Mesendoderm (in vitro differentiated cells): ENCODE measurements at regions not wholly inside any gene's neighbourhood (a gene's known extent, or its start where the extent isn't known, plus 50 kb on each side); places are given as distances from the start of the nearest gene placed in this dataset.

Source experiments
- DNase-seq: peaks from one replicate; pipeline ENCODE4 v3.0.0; 2013
- H2AK5ac ChIP-seq: 2 replicates; pipeline ENCODE4 v1.6.1; 2013; ENCODE audit warnings: low read length, inconsistent platforms
- H2BK120ac ChIP-seq: 2 replicates; pipeline ENCODE4 v1.6.1; 2013; ENCODE audit warnings: low read depth, mild to moderate bottlenecking, low read length, moderate library complexity, mixed read lengths
- H2BK15ac ChIP-seq: replicated peaks from 2 replicates; pipeline ENCODE4 v1.6.1; 2013; ENCODE audit warnings: low read depth, mild to moderate bottlenecking, moderate library complexity
- H2BK5ac ChIP-seq: 2 replicates; pipeline ENCODE4 v1.6.1; 2013; ENCODE audit warnings: low read length, inconsistent platforms
- H3K18ac ChIP-seq: 2 replicates; pipeline ENCODE4 v1.6.1; 2013; ENCODE audit warnings: mild to moderate bottlenecking, low read length, mixed read lengths
- H3K23ac ChIP-seq: one replicate; pipeline ENCODE4 v1.6.1; 2013; ENCODE audit warnings: low read length
- H3K27ac ChIP-seq: 2 replicates; pipeline ENCODE4 v1.5.1; 2013; ENCODE audit warnings: low read depth, mild to moderate bottlenecking, inconsistent platforms, low read length, moderate library complexity
- H3K27me3 ChIP-seq: 2 replicates; pipeline ENCODE4 v1.6.1; 2013; ENCODE audit warnings: low read length, control low read depth, mild to moderate bottlenecking, inconsistent platforms; ENCODE audit not compliant: insufficient read depth, poor library complexity
- H3K36me3 ChIP-seq: 2 replicates; pipeline ENCODE4 v1.6.1; 2013; ENCODE audit warnings: low read length, inconsistent platforms; ENCODE audit not compliant: control insufficient read depth, insufficient read depth
- H3K4ac ChIP-seq: one replicate; pipeline ENCODE4 v1.6.1; 2013; ENCODE audit warnings: low read depth, mild to moderate bottlenecking, low read length, moderate library complexity
- H3K4me1 ChIP-seq: 2 replicates; pipeline ENCODE4 v1.6.1; 2013; ENCODE audit warnings: low read depth, low read length, inconsistent platforms; ENCODE audit not compliant: control insufficient read depth
- H3K4me2 ChIP-seq: 2 replicates; pipeline ENCODE4 v1.6.1; 2013; ENCODE audit warnings: low read length
- H3K4me3 ChIP-seq: 2 replicates; pipeline ENCODE4 v1.5.1; 2013; ENCODE audit warnings: mild to moderate bottlenecking, low read length
- H3K56ac ChIP-seq: one replicate; pipeline ENCODE4 v1.6.1; 2013; ENCODE audit warnings: low read length
- H3K79me1 ChIP-seq: 2 replicates; pipeline ENCODE4 v1.6.1; 2013; ENCODE audit warnings: low read length, inconsistent platforms
- H3K79me2 ChIP-seq: 2 replicates; pipeline ENCODE4 v1.6.1; 2013; ENCODE audit warnings: mild to moderate bottlenecking, low read length; ENCODE audit not compliant: control insufficient read depth, insufficient read depth
- H3K9ac ChIP-seq: 2 replicates; pipeline ENCODE4 v1.6.1; 2013; ENCODE audit warnings: low read length, inconsistent platforms
- H4K5ac ChIP-seq: one replicate; pipeline ENCODE4 v1.6.1; 2013; ENCODE audit warnings: low read length
- H4K8ac ChIP-seq: one replicate; pipeline ENCODE4 v1.6.1; 2013; ENCODE audit warnings: low read depth, mild to moderate bottlenecking, control low read depth, low read length, moderate library complexity
- WGBS: extraction: QIAGEN DNeasy Blood & Tissue Kit; methylation state at CpG from one replicate; pipeline ENCODE4 v1.1.7; 2013; ENCODE audit warnings: low lambda C conversion rate, missing lambda C conversion rate; ENCODE audit not compliant: insufficient coverage; ENCODE audit errors: extremely low coverage; 5-methylcytosine and 5-hydroxymethylcytosine counted together

- no peak overlapping the region for H3K56ac ChIP-seq
- DNase-seq, result no peak
- no peak overlapping the region for H4K5ac ChIP-seq
- no peaks in the 10 kb centered on the region for H3K4me1 ChIP-seq
- no peaks in the 10 kb centered on the region for H3K36me3 ChIP-seq
- no peak overlapping the region for H3K4me2 ChIP-seq
- H3K79me2 ChIP-seq, result no peaks in the 10 kb centered on the region
- no peak overlapping the region for H3K4ac ChIP-seq
- no peak overlapping the region for H4K8ac ChIP-seq
- H2BK120ac ChIP-seq, result no peak overlapping the region
- H3K27ac ChIP-seq, result no peak overlapping the region
- no peak overlapping the region for H3K23ac ChIP-seq
- H2BK5ac ChIP-seq, result no peak overlapping the region
- H3K79me1 ChIP-seq, result no peaks in the 10 kb centered on the region
- no peak overlapping the region for H3K4me3 ChIP-seq
- H3K9ac ChIP-seq, result no peak overlapping the region
- H2BK15ac ChIP-seq, result no peak overlapping the region
- no peaks in the 10 kb centered on the region for H3K27me3 ChIP-seq
- no peak overlapping the region for H3K18ac ChIP-seq
- H2AK5ac ChIP-seq, result no peak overlapping the region
These were observed 346.6 kb downstream of the SMARCA1 start for GRCh38 chrX:129176710-129177109.

DNA sequence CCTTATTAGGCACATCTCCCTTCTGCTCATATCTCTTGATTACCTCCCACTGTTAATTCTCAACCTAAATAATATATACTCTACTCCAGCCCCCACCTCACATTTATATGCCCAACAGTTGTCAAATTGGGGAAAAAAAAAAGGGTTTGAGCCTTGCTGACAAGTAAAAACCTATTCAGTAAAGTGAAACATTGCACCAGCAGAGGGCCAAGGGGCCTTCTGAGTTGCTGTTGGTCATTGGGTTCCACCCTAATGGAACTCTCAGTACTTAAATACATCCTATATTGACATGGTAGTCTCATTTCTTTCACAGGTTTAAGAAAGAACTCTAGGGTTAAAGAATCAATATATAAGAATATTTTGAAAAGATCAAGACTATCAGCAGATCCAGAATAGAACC is 362.2 kb downstream of the SMARCA1 start:
- no peak overlapping the region for H2AK5ac ChIP-seq
- no peak overlapping the region for H2BK5ac ChIP-seq
- no peaks in the 10 kb centered on the region for H3K79me2 ChIP-seq
- no peaks in the 10 kb centered on the region for H3K36me3 ChIP-seq
- H3K18ac ChIP-seq, result no peak overlapping the region
- H4K5ac ChIP-seq, result no peak overlapping the region
- H4K8ac ChIP-seq, result no peak overlapping the region
- H3K4me2 ChIP-seq, result no peak overlapping the region
- DNase-seq, result peak; percentile 10
- H2BK120ac ChIP-seq, result no peak overlapping the region
- no peaks in the 10 kb centered on the region for H3K79me1 ChIP-seq
- no peak overlapping the region for H3K23ac ChIP-seq
- H3K56ac ChIP-seq, result no peak overlapping the region
- no peaks in the 10 kb centered on the region for H3K27me3 ChIP-seq
- H3K4me1 ChIP-seq, result no peaks in the 10 kb centered on the region
- no peak overlapping the region for H3K27ac ChIP-seq
- no peak overlapping the region for H3K9ac ChIP-seq
- H3K4ac ChIP-seq, result no peak overlapping the region
- no peak overlapping the region for H2BK15ac ChIP-seq
- H3K4me3 ChIP-seq, result no peak overlapping the region

DNA sequence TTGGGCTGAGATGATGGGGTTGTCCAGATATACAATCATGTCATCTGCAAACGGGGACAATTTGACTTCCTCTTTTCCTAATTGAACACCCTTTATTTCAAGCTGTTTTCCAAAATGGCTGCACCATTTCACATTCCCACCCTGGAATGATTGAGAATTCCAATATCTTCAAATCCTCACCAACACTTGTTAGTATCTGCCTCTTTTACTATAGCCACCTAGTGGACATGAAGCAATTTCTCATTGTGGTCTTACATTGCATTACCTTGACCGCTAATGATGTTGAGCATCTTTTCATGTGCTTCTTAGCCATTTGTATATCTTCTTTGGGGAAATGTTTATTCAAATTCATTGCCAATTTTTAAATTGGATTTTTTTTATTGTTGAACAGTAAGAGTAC is 364.8 kb downstream of the SMARCA1 start:
- Histone ChIP-seq H3K4me3 (no peak overlapping the region), H3K4me2 (no peak overlapping the region), H2BK5ac (no peak overlapping the region), H3K4ac (no peak overlapping the region), H3K56ac (no peak overlapping the region), H2AK5ac (no peak overlapping the region), H3K79me1 (no peaks in the 10 kb centered on the region), H3K79me2 (no peaks in the 10 kb centered on the region), H3K27ac (no peak overlapping the region), H2BK15ac (no peak overlapping the region), H3K4me1 (no peaks in the 10 kb centered on the region), H3K18ac (no peak overlapping the region), H2BK120ac (no peak overlapping the region), H4K5ac (no peak overlapping the region), H4K8ac (no peak overlapping the region), H3K23ac (no peak overlapping the region), H3K9ac (no peak overlapping the region), H3K36me3 (no peaks in the 10 kb centered on the region), H3K27me3 (no peaks in the 10 kb centered on the region)
- peak; percentile 2 for DNase-seq
- WGBS, result no CpG with 5 or more reads among the region's 2 CpGs

DNA sequence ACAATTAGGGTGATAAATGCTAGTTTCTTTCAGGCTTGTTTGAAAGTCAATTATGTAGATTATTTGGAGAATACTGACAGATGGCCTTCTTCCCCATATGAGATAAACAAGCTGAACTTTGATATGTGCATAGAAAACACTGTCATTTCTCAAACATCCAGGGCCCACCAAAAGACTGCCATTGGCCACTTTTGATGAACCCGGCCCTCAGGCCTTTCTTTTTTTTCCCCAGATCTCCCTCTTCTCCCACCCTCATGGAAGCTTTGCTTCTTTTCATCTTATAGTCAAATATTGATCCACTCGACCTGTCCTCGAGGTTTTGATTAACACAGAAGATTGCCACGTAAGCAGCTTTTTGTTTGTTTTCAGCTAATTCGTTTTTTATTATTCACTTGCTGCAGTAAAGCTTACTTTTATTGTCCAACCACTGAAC is 377.4 kb downstream of the SMARCA1 start:
- Histone ChIP-seq H3K23ac (no peak overlapping the region), H2AK5ac (no peak overlapping the region), H4K8ac (no peak overlapping the region), H2BK120ac (no peak overlapping the region), H3K4me1 (no peaks in the 10 kb centered on the region), H3K56ac (no peak overlapping the region), H3K18ac (no peak overlapping the region), H4K5ac (no peak overlapping the region), H3K79me1 (no peaks in the 10 kb centered on the region), H3K27ac (no peak overlapping the region), H3K79me2 (no peaks in the 10 kb centered on the region), H3K9ac (no peak overlapping the region), H3K27me3 (no peaks in the 10 kb centered on the region), H3K36me3 (no peaks in the 10 kb centered on the region), H2BK15ac (no peak overlapping the region), H3K4ac (no peak overlapping the region), H3K4me3 (no peak overlapping the region), H2BK5ac (no peak overlapping the region), H3K4me2 (no peak overlapping the region)
- WGBS, result no CpG with 5 or more reads among the region's 5 CpGs
- DNase-seq, result no peak

- no CpG with 5 or more reads among the region's 2 CpGs for WGBS
- H3K36me3 ChIP-seq, result no peaks in the 10 kb centered on the region
- H3K18ac ChIP-seq, result no peak overlapping the region
These were observed 377.9 kb downstream of the SMARCA1 start for GRCh38 chrX:129145385-129145784.

GRCh38 chrX:129144172-129145038 is 378.9 kb downstream of the SMARCA1 start:
- WGBS, result no CpG with 5 or more reads among the region's 6 CpGs
- Histone ChIP-seq H3K4me2 (no peak overlapping the region), H2BK120ac (no peak overlapping the region)

More at GRCh38 chrX:129145385-129145784, 377.9 kb downstream of the SMARCA1 start:
- H2AK5ac ChIP-seq, result no peak overlapping the region
- no peak for DNase-seq
- no peak overlapping the region for H3K9ac ChIP-seq
- no peak overlapping the region for H2BK5ac ChIP-seq
- H4K5ac ChIP-seq, result no peak overlapping the region
- no peak overlapping the region for H3K4me3 ChIP-seq
- H3K4ac ChIP-seq, result no peak overlapping the region
- H3K27ac ChIP-seq, result no peak overlapping the region
- no peak overlapping the region for H3K23ac ChIP-seq
- no peaks in the 10 kb centered on the region for H3K4me1 ChIP-seq
- H4K8ac ChIP-seq, result no peak overlapping the region
- H3K79me1 ChIP-seq, result no peaks in the 10 kb centered on the region
- H3K4me2 ChIP-seq, result no peak overlapping the region
- no peaks in the 10 kb centered on the region for H3K27me3 ChIP-seq
- H3K56ac ChIP-seq, result no peak overlapping the region
- H2BK15ac ChIP-seq, result no peak overlapping the region
- H2BK120ac ChIP-seq, result no peak overlapping the region
- no peaks in the 10 kb centered on the region for H3K79me2 ChIP-seq

More at GRCh38 chrX:129144172-129145038, 378.9 kb downstream of the SMARCA1 start:
- Histone ChIP-seq H2AK5ac (no peak overlapping the region), H3K9ac (no peak overlapping the region), H2BK5ac (no peak overlapping the region), H3K23ac (no peak overlapping the region), H3K27me3 (no peaks in the 10 kb centered on the region), H3K79me1 (no peaks in the 10 kb centered on the region), H2BK15ac (no peak overlapping the region), H3K4me1 (no peaks in the 10 kb centered on the region), H3K56ac (no peak overlapping the region), H3K4me3 (no peak overlapping the region), H3K4ac (no peak overlapping the region), H4K8ac (no peak overlapping the region), H4K5ac (no peak overlapping the region), H3K27ac (no peak overlapping the region), H3K79me2 (no peaks in the 10 kb centered on the region), H3K36me3 (no peaks in the 10 kb centered on the region), H3K18ac (no peak overlapping the region)
- no peak for DNase-seq
